ENCODE measurements at regions not wholly inside any gene's neighbourhood (a gene's known extent, or its start where the extent isn't known, plus 50 kb on each side); places are given as distances from the start of the nearest gene placed in this dataset.

- TF ChIP-seq CTCF (IDR thresholded peaks at IDR 0.05; ENCODE audit: low read length) (no peak), EZH2 (IDR thresholded peaks at IDR 0.05; ENCODE audit: borderline replicate concordance, low read length) (no peak)
Measured at GRCh38 chr21:41092312-41092711, 75.6 kb upstream of the BACE2 start.
